Globus pallidus (tissue), 1 donor: ENCODE measurements at regions not wholly inside any gene's neighbourhood (a gene's known extent, or its start where the extent isn't known, plus 50 kb on each side); places are given as distances from the start of the nearest gene placed in this dataset.

Experiments used
- DNase-seq: peaks from one replicate; pipeline ENCODE4 v3.0.0-alpha.2; 2015; ENCODE audit warnings: low spot score

DNA sequence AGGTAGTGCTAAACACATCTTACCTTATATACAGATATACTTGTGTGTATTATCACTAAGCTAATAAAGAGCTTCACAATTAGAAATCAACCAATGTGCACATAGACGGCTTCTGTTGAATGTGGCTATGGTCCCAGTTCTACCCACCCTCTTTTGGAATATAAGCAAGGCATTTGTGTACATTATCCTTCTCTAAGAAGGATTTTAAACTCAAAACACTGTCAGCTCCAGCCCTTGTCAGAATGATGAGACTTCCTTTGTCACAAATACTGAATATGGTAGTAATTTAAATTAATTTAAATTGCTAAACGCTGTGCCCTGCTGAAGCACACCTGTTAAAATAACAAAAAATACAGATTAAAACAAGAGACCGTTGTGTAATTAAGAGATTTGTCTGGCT lies 107.9 kb upstream of the GRAMD2B start:
- no peak for DNase-seq

GRCh38 chr5:126332326-126332725 lies 90.9 kb upstream of the GRAMD2B start:
- DNase-seq = no peak

DNA sequence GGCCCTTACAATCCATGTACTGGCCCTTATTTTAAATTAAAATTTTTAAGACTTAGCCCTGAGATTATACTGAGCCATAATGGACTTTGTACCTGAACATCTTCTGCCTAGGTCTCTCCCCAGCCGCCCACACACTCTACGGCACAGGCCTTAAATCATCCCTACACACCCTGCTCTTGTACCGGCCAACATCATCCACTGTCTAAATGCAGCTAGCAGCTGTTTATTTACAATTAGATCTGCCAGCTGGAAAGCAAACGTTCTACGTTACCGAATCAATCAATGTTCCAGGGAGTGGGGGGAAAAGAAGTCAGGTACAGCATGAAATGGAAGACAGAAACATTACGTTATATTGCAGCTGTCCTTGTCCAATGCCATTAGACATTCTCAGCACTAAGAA lies 88.4 kb upstream of the GRAMD2B start:
- DNase-seq = no peak

- no peak for DNase-seq
Observed at GRCh38 chr5:126335886-126336285, 87.3 kb upstream of the GRAMD2B start.

DNA sequence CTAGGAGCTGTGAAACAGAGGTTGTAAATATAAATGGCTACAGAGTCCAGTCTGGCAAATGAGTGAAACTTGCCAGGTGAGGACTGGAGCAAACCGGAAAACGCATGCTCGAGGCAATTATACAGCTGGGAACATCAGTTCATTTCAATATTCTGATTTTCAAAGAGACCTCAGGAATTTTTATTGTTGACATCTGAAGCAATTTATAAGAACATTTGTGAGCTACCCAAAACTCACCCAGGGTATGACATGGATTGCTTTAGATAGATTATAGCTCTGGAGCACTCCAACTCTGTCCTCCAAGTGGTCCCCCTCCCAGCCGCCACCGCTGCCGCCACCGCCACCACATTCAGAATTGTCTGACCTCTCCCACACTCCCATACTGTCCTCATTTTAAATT lies 84.6 kb upstream of the GRAMD2B start:
- no peak for DNase-seq

DNA sequence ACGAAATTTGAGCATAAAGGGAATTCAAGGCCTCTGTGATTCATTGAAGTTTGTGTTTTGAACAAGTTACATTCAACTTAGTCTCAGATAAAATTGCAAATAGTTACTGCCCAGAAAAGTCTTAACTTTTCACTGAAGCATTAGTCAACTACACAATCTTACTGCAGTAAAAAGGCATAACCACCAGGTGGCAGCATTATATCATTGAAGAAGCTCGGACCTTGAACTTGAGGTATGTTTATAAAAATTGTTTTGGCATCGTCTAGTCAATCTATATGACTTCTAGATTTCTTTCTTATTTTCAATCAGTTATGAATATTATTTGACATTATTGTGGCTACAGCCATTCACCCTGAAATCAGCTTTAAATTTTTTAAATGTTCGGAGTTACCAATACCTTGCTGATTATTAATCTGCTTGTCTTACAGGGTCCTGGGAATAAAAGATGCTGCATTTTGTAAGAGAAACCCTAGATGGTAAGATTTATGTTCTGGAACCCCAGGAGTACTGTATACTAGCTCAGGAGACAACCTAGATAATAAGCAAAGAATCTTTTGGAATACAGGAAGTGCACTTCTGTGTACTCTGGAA lies 83.9 kb upstream of the GRAMD2B start:
- peak; percentile 57 for DNase-seq

DNA sequence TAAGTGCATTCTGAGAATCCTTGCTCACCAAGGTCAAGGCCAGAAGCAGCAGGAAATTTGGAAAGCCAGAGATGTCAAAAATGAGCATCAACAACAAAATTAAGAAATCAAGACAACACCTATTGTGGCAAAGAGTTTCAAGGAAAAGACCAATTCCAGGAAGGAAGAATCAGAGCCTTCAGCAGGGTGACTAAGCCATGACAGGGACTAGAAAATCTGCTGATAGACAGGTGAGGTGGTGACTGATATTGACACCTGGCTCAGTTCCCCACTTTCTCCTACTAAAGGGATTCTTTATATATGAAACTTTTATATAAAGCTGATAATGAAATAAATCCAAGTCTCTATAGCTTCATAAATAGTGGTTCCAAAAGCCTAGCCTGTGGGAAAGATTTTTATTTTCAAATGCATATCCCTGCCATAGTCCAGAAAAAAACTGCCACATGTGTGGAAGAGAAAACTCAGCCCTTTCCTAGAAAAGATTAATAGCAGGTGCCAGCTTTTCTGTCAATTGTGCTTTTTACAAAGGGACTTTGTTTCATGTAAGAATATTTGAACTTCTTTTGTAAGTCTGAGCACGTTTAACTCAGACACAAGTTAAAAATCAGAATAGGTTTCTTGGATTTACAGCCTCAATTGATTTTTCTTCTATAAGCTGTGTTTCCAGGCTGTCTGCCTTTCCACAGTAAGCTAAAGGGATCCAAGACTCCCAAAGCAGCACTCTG lies 81.1 kb upstream of the GRAMD2B start:
- DNase-seq = peak; percentile 45

DNA sequence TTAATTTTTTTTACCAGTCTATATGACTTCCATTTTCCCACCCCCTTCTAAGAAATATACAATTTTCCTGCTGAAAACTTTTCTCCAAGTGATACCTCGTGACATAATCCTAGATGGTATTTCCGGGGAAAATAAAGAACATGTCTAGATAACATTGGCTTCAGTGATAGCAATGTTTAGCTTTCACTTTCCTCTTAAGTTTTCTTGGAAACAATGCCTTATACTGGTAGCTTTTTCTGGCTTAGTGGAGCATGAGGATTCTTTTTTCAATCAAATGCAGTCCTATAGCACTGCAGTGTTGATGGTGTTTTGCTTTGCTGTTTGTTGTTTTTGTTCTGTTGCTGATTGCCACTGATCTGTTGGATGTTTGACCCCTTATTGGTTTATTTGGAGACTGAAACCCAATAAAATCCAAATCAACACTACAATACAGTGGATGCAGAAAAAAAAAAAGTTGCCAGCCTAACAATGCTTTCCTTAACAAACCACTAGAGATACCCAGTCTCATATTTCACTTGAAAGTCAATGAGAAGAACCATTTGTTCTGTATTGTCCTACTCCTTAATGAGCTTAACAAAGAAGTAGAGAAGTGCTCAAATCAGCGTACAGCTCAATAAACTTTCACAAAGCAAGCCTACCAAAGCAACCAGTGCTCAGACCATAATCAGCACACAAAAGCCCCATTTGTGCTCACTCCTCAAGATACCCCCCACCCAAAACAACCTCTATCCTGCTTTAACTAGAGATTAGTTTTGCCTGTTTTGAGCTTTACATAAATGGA lies 74.2 kb upstream of the GRAMD2B start:
- DNase-seq = no peak

DNA sequence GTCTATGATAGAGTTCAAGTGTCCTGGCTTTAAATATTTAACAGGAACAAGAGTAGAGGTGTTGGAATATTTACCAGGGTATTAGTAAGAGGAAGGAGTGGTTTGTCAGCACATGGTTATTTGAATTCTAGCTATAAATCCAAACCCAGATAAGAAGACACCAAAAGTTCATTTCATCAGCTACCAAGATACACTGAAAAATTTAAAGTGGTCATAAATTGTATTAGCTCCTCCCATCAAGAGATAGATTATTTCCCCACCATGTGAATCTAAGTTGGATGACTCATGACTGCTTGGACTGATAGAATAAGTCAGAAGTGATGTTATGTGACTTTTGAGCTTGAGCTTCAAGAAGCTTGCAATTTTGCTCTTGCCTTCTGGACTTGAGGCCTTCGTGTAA lies 72.1 kb upstream of the GRAMD2B start:
- DNase-seq = no peak

GRCh38 chr5:126354012-126354857 lies 69.0 kb upstream of the GRAMD2B start:
- DNase-seq = peak; percentile 77

DNA sequence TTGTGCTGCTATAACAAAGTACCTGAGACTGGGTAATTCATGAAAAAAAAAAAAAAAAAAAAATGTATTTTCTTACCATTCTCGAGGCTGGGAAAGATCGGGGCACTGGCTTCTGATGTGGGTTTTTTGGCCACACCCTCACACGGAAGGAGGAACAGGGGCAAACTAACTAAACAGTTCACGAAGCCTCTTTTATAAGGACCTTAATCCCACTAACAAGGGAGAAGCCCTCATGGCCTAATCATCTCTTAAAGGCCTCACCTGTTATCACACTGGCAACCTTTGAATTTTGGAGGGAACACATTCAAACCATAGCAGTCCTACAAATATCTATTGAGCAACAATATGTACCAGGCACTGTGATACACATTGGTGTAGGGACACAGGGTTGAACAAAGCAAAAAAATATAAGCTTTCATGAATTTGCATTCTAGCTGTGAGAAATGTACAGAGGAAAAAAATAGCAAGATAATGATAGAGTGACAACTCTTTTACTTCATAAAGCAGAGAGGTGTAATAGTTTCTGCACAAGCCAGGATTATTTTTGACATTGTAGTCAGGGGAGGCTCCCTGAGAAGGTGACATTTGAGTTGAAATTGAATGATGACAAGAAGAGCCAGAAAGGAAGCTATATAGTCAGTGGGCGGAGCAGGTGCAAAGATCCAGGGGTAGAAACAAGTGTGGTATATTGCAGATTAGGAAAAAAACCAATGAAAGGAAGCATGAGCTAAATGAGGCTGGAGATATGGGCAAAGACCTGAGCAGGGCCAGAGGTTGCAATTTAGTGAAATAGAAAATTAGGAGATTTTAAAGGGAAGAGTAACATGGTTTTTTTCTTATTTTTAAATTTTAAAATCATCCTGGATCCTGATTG lies 68.1 kb upstream of the GRAMD2B start:
- no peak for DNase-seq

- DNase-seq = no peak
Observed at GRCh38 chr5:126355940-126356339, 67.3 kb upstream of the GRAMD2B start.

GRCh38 chr5:126357585-126358342 lies 65.4 kb upstream of the GRAMD2B start:
- DNase-seq = no peak

DNA sequence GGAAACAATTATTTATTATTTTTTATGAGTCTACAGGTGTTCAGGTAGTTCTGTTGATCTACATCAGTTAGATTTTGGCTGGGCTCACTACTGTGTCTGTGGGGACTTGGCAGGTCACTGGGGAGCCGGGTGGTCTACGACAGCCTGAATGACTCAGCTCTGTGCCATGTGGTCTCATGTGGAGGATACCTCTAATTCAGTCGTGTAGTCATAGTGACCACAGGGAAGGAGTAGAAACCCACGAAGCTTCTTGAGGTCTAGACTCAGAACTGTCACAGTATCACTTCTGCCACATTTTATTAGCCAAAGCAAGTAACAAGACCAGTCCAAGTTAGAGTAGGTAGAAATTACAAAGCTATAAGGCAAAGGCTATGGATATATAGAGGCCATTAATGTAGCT lies 64.7 kb upstream of the GRAMD2B start:
- no peak for DNase-seq

DNA sequence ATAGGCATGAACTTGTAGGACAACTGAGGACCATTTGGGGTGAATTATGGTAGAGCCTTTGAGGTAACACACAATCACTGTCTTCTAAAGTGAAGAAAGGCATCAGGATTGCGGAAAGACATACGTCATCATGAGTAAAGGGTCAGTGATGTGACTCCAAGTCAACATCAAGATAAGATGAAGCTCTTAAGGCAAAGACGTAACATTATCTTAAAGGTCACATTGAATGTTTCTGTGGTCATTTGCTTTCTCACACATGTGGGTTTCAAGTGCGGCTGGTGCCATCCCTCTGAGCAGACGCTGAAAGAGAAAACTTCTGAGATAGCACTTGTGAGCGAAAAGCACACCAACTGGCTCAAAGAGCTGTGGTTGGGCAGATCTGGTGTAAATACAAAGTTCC lies 63.3 kb upstream of the GRAMD2B start:
- DNase-seq = no peak

DNA sequence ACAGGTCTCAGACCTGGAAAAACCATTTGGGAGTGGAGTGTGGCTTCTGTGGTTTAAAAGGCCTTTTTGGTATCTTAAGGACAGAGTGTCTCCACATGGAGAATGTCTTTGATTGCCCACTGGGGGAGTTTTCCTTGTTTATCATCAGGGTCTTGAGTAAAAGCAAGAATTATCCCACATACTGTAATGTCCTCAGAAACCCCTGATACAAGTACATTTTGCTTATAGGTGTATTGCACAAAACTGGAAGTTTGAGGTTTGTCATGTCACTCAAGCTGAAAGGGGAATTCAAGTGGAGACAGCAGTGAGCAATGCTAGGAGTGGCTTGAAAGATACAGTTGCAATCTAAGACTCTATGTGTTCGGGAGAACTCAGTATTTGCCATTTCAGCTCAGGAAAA lies 62.7 kb upstream of the GRAMD2B start:
- no peak for DNase-seq

- DNase-seq = no peak
Observed at GRCh38 chr5:126363658-126364057, 59.6 kb upstream of the GRAMD2B start.

GRCh38 chr5:126364206-126364902 lies 58.9 kb upstream of the GRAMD2B start:
- no peak for DNase-seq

DNA sequence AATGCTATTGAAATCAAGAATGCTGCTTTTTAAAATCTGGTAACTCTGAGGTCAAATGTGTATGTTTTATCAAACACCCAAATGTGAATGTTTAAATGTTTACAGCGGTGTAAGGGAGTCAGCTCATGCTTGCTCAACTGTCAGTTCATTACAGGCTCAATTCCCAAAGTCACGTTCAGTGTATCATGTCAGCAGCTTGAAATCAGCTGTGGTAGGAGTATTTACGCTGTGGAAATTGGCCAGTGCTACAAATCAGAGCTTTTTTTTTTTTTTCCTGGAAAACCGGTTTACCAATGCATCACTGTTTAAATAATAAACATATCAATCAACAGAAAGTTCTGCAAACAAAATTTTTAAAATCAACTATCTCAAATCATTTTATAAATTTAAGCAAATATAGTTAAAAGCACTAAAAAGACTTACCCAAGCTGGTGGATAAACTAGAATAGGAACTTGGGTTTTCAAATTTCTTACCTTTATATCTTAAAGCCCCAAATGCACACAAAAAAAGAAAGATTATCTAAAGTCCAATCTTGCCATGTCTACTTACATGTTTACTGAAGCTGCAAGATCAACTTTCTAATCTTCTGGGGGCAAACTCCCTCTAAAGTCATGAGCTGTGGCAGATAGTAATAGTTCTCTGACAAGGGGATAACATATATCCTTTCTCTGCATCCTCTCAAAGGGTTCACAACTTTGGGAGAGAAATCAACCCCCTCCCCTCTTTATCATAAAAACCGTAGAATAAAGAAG lies 57.6 kb upstream of the GRAMD2B start:
- no peak for DNase-seq
